ENCODE measurements at regions not wholly inside any gene's neighbourhood (a gene's known extent, or its start where the extent isn't known, plus 50 kb on each side); places are given as distances from the start of the nearest gene placed in this dataset.

- no peak overlapping the region for H3K27ac ChIP-seq
- no peak for TF ChIP-seq CTCF (conservative IDR thresholded peaks at IDR 0.05)
Observed at GRCh38 chr10:131642966-131643365, 257.8 kb upstream of the PPP2R2D start.

GRCh38 chr10:131644289-131644688 is 256.5 kb upstream of the PPP2R2D start:
- TF ChIP-seq CTCF (conservative IDR thresholded peaks at IDR 0.05) = no peak
- H3K27ac ChIP-seq = no peak overlapping the region

- no peak for TF ChIP-seq CTCF (conservative IDR thresholded peaks at IDR 0.05)
- H3K27ac ChIP-seq = no peak overlapping the region
Observed at GRCh38 chr10:131644864-131645658, 255.7 kb upstream of the PPP2R2D start.

- H3K27ac ChIP-seq = no peak overlapping the region
- TF ChIP-seq CTCF (conservative IDR thresholded peaks at IDR 0.05) = no peak
Observed at GRCh38 chr10:131645756-131646155, 255.1 kb upstream of the PPP2R2D start.

GRCh38 chr10:131646551-131647525 is 254.0 kb upstream of the PPP2R2D start:
- no peak overlapping the region for H3K27ac ChIP-seq
- no peak for TF ChIP-seq CTCF (conservative IDR thresholded peaks at IDR 0.05)

GRCh38 chr10:131647789-131648188 is 253.0 kb upstream of the PPP2R2D start:
- H3K27ac ChIP-seq = no peak overlapping the region
- no peak for TF ChIP-seq CTCF (conservative IDR thresholded peaks at IDR 0.05)

- H3K27ac ChIP-seq = peak overlapping the region; percentile 54
- TF ChIP-seq CTCF (conservative IDR thresholded peaks at IDR 0.05) = no peak
Observed at GRCh38 chr10:131648386-131649020, 252.3 kb upstream of the PPP2R2D start.

Measured in VCaP (cell line).